HG02610 (cell line): ENCODE measurements at regions not wholly inside any gene's neighbourhood (a gene's known extent, or its start where the extent isn't known, plus 50 kb on each side); places are given as distances from the start of the nearest gene placed in this dataset.

ENCODE experiments used
- ATAC-seq: cut with Tn5 transposase; IDR thresholded peaks from one replicate; pipeline ENCODE4 v1.9.1; 2021; ENCODE audit warnings: mild to moderate bottlenecking, moderate library complexity; ENCODE audit not compliant: unreplicated experiment

GRCh38 chr18:59760212-59760611, 63.0 kb upstream of the CCBE1 start:
- ATAC-seq = no peak

DNA sequence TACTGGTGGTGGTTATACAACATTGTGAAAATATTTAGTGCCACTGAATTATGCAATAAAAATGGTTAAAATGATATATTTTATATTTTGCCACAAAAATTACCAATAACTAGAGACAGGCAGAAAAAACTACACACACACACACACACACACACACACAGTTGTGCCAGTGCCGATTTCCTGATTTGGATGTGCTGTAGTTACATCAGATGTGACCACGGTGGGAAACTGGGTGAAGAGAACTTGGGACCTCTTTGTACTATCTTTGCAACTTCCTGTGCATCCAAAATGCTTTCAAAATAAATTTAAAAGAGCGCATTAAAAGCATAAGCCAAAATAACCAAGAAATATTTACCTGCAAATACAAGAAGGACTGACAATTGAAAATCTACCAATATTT, 61.6 kb upstream of the CCBE1 start:
- ATAC-seq = no peak

- ATAC-seq = no peak
Observed at GRCh38 chr18:59758106-59758505, 60.9 kb upstream of the CCBE1 start.

DNA sequence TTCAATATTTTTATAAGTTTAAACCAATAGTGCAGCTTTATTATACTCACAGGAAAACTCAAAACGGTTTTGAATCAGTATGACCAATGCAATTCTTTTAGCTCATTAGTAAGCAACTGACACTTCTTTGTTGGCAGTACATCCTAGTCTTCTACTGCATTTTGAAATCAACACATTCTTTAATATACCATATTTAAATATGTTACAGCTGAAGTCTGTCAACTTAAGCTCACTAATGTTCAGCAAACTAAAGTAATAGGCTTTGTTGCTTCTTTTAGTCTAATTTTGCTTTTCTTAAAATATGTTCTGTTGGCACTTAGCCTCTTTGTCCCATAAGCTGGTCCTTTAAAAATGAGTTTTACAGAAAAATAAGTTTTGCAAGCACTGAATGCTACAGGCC, 55.4 kb upstream of the CCBE1 start:
- ATAC-seq = no peak

DNA sequence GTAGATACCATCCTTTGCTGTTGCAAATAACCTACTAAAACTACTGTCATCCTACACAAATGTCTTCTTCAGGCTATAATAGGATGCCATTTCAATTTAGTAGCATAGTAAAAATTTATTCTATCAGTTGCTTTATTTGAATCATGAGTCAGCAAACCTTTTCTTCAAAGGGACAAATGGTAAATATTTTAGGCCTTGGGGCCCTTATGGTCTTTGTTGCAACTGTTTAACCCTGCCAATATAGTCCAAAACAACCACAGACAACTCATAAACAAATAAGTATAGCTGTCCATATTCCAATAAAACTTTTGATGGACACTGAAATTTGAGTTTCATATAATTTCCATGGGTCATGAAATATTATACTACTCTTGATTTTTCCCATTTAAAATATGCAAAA, 54.0 kb upstream of the CCBE1 start:
- no peak for ATAC-seq

GRCh38 chr18:59748628-59749360, 51.6 kb upstream of the CCBE1 start:
- no peak for ATAC-seq
